ENCODE measurements at regions not wholly inside any gene's neighbourhood (a gene's known extent, or its start where the extent isn't known, plus 50 kb on each side); places are given as distances from the start of the nearest gene placed in this dataset.

GRCh38 chr5:142537938-142538337 lies 148.0 kb downstream of the FGF1 start:
- no peak for TF ChIP-seq POLR2AphosphoS5 (IDR thresholded peaks at IDR 0.05; ENCODE audit: low read depth, low read length)
- TF ChIP-seq TAF1 (IDR thresholded peaks at IDR 0.05; ENCODE audit: borderline replicate concordance, insufficient read depth, low read length), result no peak
- TF ChIP-seq SIN3A (IDR thresholded peaks at IDR 0.05; ENCODE audit: borderline replicate concordance, insufficient read depth, low read length), result no peak
- no peak for TF ChIP-seq REST (IDR thresholded peaks at IDR 0.05; ENCODE audit: insufficient read depth in 1 of 2, low read depth in 2 of 2, low read length in 2 of 2)
- no peak for TF ChIP-seq FOXP2 (optimal IDR thresholded peaks at IDR 0.05; ENCODE audit: borderline replicate concordance, extremely low read depth, extremely low read length, insufficient read depth)

Measured in PFSK-1 (cell line).